Fibroblast of mammary gland (primary cell): ENCODE measurements at regions not wholly inside any gene's neighbourhood (a gene's known extent, or its start where the extent isn't known, plus 50 kb on each side); places are given as distances from the start of the nearest gene placed in this dataset.

Experiments used
- DNase-seq: peaks from one replicate; pipeline ENCODE4 v3.0.0-alpha.2; 2010; ENCODE audit warnings: low read depth
- H3K4me3 ChIP-seq: 2 replicates; pipeline ENCODE4 v1.5.1; 2011; ENCODE audit warnings: low read depth, mild to moderate bottlenecking, low read length, moderate library complexity; ENCODE audit not compliant: control insufficient read depth
- CTCF ChIP-seq: conservative IDR thresholded peaks from 2 replicates; pipeline ENCODE4 v1.5.1; 2011; ENCODE audit warnings: low read depth, low read length, inconsistent platforms; ENCODE audit not compliant: control insufficient read depth, insufficient read depth

GRCh38 chr7:81510122-81510521, 259.7 kb downstream of the HGF start:
- no peak for TF ChIP-seq CTCF
- H3K4me3 ChIP-seq = no peak overlapping the region
- no peak for DNase-seq

GRCh38 chr7:81507221-81507620, 262.6 kb downstream of the HGF start:
- H3K4me3 ChIP-seq = no peak overlapping the region

GRCh38 chr7:81506609-81507008, 263.2 kb downstream of the HGF start:
- no peak for TF ChIP-seq CTCF
- peak; percentile 29 for DNase-seq
- no peak overlapping the region for H3K4me3 ChIP-seq

More at GRCh38 chr7:81507221-81507620, 262.6 kb downstream of the HGF start:
- DNase-seq = peak; percentile 37
- TF ChIP-seq CTCF = no peak

GRCh38 chr7:81503771-81504170, 266.1 kb downstream of the HGF start:
- no peak for TF ChIP-seq CTCF
- H3K4me3 ChIP-seq = no peak overlapping the region
- no peak for DNase-seq

GRCh38 chr7:81503336-81503735, 266.5 kb downstream of the HGF start:
- TF ChIP-seq CTCF = no peak
- DNase-seq = no peak
- no peak overlapping the region for H3K4me3 ChIP-seq

GRCh38 chr7:81501220-81501619, 268.6 kb downstream of the HGF start:
- no peak overlapping the region for H3K4me3 ChIP-seq
- peak; percentile 77 for DNase-seq

More at GRCh38 chr7:81501220-81501619, 268.6 kb downstream of the HGF start:
- peak; percentile 46 for TF ChIP-seq CTCF
